Parathyroid adenoma (tissue), 2 donors: ENCODE measurements at regions not wholly inside any gene's neighbourhood (a gene's known extent, or its start where the extent isn't known, plus 50 kb on each side); places are given as distances from the start of the nearest gene placed in this dataset.

Experiments used
- H2AFZ ChIP-seq: fragments of 300-600 bp; sonication (generic); one replicate; pipeline ENCODE4 v1.7.0; 2017; ENCODE audit warnings: antibody characterized with exemption, mild to moderate bottlenecking
- H3K27ac ChIP-seq: fragments of 300-600 bp; sonication (generic); one replicate; pipeline ENCODE4 v1.7.0; 2017
- H3K27me3 ChIP-seq: fragments of 300-600 bp; sonication (generic); one replicate; pipeline ENCODE4 v1.7.0; 2017; ENCODE audit warnings: low read length; ENCODE audit not compliant: control insufficient read depth, insufficient read depth
- H3K36me3 ChIP-seq: fragments of 300-600 bp; sonication (generic); one replicate; pipeline ENCODE4 v1.7.0; 2017; ENCODE audit warnings: low read length; ENCODE audit not compliant: control insufficient read depth, insufficient read depth
- H3K4me1 ChIP-seq: fragments of 300-600 bp; sonication (generic); one replicate; pipeline ENCODE4 v1.7.0; 2017; ENCODE audit warnings: control low read depth
- H3K4me2 ChIP-seq: fragments of 300-600 bp; sonication (generic); one replicate; pipeline ENCODE4 v1.7.0; 2017; ENCODE audit warnings: low read length
- H3K4me3 ChIP-seq: fragments of 300-600 bp; sonication (generic); one replicate; pipeline ENCODE4 v1.7.0; 2017; ENCODE audit warnings: low read depth, low read length
- H3K79me2 ChIP-seq: fragments of 300-600 bp; sonication (generic); one replicate; pipeline ENCODE4 v1.7.0; 2017; ENCODE audit warnings: control low read depth
- H3K9ac ChIP-seq: fragments of 300-600 bp; sonication (generic); one replicate; pipeline ENCODE4 v1.7.0; 2017; ENCODE audit warnings: mild to moderate bottlenecking
- H3K9me3 ChIP-seq: fragments of 300-600 bp; sonication (generic); one replicate; pipeline ENCODE4 v1.7.0; 2017; ENCODE audit warnings: low read length; ENCODE audit not compliant: control insufficient read depth
- TF ChIP-seq, protein P1 (sequence below): fragments of 300-600 bp; sonication (generic); IDR thresholded peaks from one replicate; pipeline ENCODE4 v1.7.0; 2017; ENCODE audit warnings: antibody characterized with exemption, mild to moderate bottlenecking
- donor health status: primary hyperparathyroidism.

- Histone ChIP-seq H2AFZ (no peak overlapping the region), H3K36me3 (no peaks in the 10 kb centered on the region), H3K4me1 (no peaks in the 10 kb centered on the region), H3K9ac (no peak overlapping the region), H3K27ac (no peak overlapping the region), H3K79me2 (no peaks in the 10 kb centered on the region), H3K27me3 (no peaks in the 10 kb centered on the region), H3K4me3 (no peak overlapping the region), H3K4me2 (no peak overlapping the region), H3K9me3 (no peaks in the 10 kb centered on the region)
- TF ChIP-seq, protein P1, sequence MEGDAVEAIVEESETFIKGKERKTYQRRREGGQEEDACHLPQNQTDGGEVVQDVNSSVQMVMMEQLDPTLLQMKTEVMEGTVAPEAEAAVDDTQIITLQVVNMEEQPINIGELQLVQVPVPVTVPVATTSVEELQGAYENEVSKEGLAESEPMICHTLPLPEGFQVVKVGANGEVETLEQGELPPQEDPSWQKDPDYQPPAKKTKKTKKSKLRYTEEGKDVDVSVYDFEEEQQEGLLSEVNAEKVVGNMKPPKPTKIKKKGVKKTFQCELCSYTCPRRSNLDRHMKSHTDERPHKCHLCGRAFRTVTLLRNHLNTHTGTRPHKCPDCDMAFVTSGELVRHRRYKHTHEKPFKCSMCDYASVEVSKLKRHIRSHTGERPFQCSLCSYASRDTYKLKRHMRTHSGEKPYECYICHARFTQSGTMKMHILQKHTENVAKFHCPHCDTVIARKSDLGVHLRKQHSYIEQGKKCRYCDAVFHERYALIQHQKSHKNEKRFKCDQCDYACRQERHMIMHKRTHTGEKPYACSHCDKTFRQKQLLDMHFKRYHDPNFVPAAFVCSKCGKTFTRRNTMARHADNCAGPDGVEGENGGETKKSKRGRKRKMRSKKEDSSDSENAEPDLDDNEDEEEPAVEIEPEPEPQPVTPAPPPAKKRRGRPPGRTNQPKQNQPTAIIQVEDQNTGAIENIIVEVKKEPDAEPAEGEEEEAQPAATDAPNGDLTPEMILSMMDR: no peak
Observed at GRCh38 chr11:71136095-71136845, 116.1 kb downstream of the SHANK2 start.

- Histone ChIP-seq H3K36me3 (no peaks in the 10 kb centered on the region), H3K9ac (no peak overlapping the region), H3K79me2 (no peaks in the 10 kb centered on the region), H3K4me1 (no peaks in the 10 kb centered on the region), H3K4me3 (no peak overlapping the region), H3K27me3 (no peaks in the 10 kb centered on the region), H3K27ac (no peak overlapping the region), H2AFZ (no peak overlapping the region), H3K9me3 (no peaks in the 10 kb centered on the region), H3K4me2 (no peak overlapping the region)
- TF ChIP-seq, protein P1: no peak
Observed at GRCh38 chr11:71135112-71135511, 117.3 kb downstream of the SHANK2 start.

- Histone ChIP-seq H3K79me2 (no peaks in the 10 kb centered on the region), H3K4me2 (no peak overlapping the region), H3K9ac (no peak overlapping the region), H2AFZ (no peak overlapping the region), H3K27me3 (no peaks in the 10 kb centered on the region), H3K9me3 (no peaks in the 10 kb centered on the region), H3K4me3 (no peak overlapping the region), H3K4me1 (no peaks in the 10 kb centered on the region), H3K36me3 (no peaks in the 10 kb centered on the region), H3K27ac (no peak overlapping the region)
- TF ChIP-seq, protein P1: no peak
Observed at GRCh38 chr11:71133946-71134345, 118.4 kb downstream of the SHANK2 start.

- no peak overlapping the region for H3K9ac ChIP-seq
- H3K27me3 ChIP-seq: no peaks in the 10 kb centered on the region
- no peak overlapping the region for H3K4me2 ChIP-seq
- H3K27ac ChIP-seq: no peak overlapping the region
- H3K4me1 ChIP-seq: no peaks in the 10 kb centered on the region
- TF ChIP-seq, protein P1: no peak
- H3K9me3 ChIP-seq: no peaks in the 10 kb centered on the region
- H2AFZ ChIP-seq: no peak overlapping the region
- no peaks in the 10 kb centered on the region for H3K36me3 ChIP-seq
- no peak overlapping the region for H3K4me3 ChIP-seq
- no peaks in the 10 kb centered on the region for H3K79me2 ChIP-seq
Observed at GRCh38 chr11:71131861-71132260, 120.5 kb downstream of the SHANK2 start.

DNA sequence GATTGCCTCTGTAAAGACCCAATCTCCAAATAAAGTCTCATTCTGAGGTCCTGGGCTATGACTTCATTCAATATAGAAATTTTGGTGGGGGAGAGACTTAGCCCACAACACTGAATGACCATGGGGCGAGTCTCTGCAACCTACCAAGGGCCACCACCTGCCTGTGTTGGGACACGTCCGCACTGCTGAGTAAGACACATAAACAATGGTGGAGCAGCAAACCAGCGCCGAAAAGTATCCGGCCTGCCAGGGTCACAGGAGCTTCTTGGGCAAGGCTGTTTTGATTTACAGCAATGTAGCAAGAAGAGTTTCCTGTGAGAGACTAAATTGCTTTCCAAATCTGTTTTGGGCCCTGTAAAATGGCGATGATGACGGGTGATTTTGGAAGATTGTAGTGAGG is 122.3 kb downstream of the SHANK2 start:
- Histone ChIP-seq H3K36me3 (no peaks in the 10 kb centered on the region), H3K4me3 (no peak overlapping the region), H3K9me3 (no peaks in the 10 kb centered on the region), H3K79me2 (no peaks in the 10 kb centered on the region), H3K9ac (no peak overlapping the region), H3K4me2 (no peak overlapping the region), H3K4me1 (no peaks in the 10 kb centered on the region), H3K27me3 (no peaks in the 10 kb centered on the region), H2AFZ (no peak overlapping the region), H3K27ac (no peak overlapping the region)
- TF ChIP-seq, protein P1: no peak
